ENCODE measurements at regions not wholly inside any gene's neighbourhood (a gene's known extent, or its start where the extent isn't known, plus 50 kb on each side); places are given as distances from the start of the nearest gene placed in this dataset.

DNA sequence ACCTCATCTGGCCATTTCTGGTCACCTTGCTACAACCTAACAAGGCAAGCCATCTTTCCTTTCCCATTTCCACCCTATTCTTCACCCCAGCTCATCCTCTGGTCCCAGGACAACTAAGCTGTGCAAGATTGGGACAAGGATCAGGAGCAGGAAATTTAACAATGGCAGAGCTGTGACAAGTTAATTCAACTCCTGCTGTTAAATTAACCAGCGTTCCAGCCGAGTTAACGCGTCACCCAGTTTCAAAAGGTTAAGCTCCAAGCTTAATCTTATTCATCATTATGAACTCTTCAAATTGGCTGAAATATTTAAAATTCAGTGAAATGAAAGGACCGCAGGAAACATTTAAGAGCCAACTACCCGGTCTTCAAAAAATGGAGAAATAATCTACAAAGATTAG is 231.9 kb downstream of the GRB14 start:
- H3K4me1 ChIP-seq (ENCODE audit: control insufficient read depth in 3 of 3, insufficient read depth in 2 of 3, low read depth in 1 of 3, low read length in 2 of 3): no peaks in the 10 kb centered on the region
- no peak overlapping the region for H3K27ac ChIP-seq (ENCODE audit: low read depth in 1 of 3, low read length in 2 of 3)
- no peaks in the 10 kb centered on the region for H3K9me3 ChIP-seq (ENCODE audit: control insufficient read depth in 2 of 2, insufficient read depth in 1 of 2, low read depth in 1 of 2, low read length in 1 of 2)
- no peak overlapping the region for H3K4me3 ChIP-seq (ENCODE audit: low read depth in 1 of 3, low read length in 3 of 3)
- H3K36me3 ChIP-seq (ENCODE audit: control insufficient read depth in 3 of 3, insufficient read depth in 2 of 3, low read depth in 1 of 3, low read length in 3 of 3): no peaks in the 10 kb centered on the region
- H3K27me3 ChIP-seq (ENCODE audit: control insufficient read depth in 3 of 3, insufficient read depth in 3 of 3, low read length in 3 of 3): no peaks in the 10 kb centered on the region
- 91 to 95% (median 94%) methylated on average over 6 of the region's 6 CpGs for whole genome bisulfite sequencing, 3 donors
- FAIRE-seq: no peak
- no peak for DNase-seq

DNA sequence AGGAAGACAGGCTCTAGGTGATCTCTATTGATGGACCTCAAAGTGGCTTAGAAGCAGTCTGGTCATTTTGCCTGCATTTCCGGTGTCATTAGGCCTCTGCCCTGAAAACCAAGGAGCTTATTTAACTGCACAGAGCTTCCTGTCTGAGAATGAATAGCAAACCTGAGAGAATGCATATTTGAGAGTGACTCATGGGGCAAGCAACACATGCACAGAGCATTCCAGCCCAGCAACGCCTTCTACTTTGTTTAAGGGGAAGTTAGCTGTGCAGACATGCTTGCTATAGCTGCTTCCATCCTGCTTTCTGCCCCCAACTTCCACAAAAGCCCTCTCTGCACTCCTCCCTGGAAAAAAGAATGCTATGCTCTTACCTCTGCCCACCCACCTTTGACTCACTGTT is 232.8 kb downstream of the GRB14 start:
- Histone ChIP-seq H3K36me3 (ENCODE audit: control insufficient read depth in 3 of 3, insufficient read depth in 2 of 3, low read depth in 1 of 3, low read length in 3 of 3) (no peaks in the 10 kb centered on the region), H3K27me3 (ENCODE audit: control insufficient read depth in 3 of 3, insufficient read depth in 3 of 3, low read length in 3 of 3) (no peaks in the 10 kb centered on the region), H3K27ac (ENCODE audit: low read depth in 1 of 3, low read length in 2 of 3) (no peak overlapping the region), H3K4me3 (ENCODE audit: low read depth in 1 of 3, low read length in 3 of 3) (no peak overlapping the region), H3K4me1 (ENCODE audit: control insufficient read depth in 3 of 3, insufficient read depth in 2 of 3, low read depth in 1 of 3, low read length in 2 of 3) (no peaks in the 10 kb centered on the region), H3K9me3 (ENCODE audit: control insufficient read depth in 2 of 2, insufficient read depth in 1 of 2, low read depth in 1 of 2, low read length in 1 of 2) (no peaks in the 10 kb centered on the region)
- WGBS, 3 donors: 36 to 50% (median 43%) methylated on average over 2 of the region's 2 CpGs
- DNase-seq (no peak), FAIRE-seq (no peak)

DNA sequence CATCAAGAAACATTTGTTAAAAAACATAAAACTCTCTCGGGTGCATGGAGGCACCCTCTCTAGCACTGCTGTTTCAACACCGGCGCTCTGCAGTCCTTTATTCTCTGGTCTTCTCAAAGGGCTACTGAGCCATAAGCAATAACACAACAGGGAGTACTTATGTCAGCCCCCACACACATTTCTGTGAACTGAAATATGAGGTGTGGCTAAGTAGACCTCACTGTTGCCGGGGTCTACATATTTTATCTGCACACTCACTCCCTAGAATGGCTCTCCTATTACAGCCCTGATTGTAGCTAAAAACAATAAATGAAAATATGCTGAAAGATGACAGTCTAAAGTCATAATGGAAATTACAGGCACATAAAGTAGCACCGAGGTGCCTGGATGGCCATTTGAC is 235.1 kb downstream of the GRB14 start:
- WGBS, 3 donors: 77 to 84% (median 80%) methylated on average over 5 of the region's 5 CpGs
- FAIRE-seq (no peak), DNase-seq (no peak)
- H3K27me3 ChIP-seq (ENCODE audit: control insufficient read depth in 3 of 3, insufficient read depth in 3 of 3, low read length in 3 of 3): no peaks in the 10 kb centered on the region
- H3K36me3 ChIP-seq (ENCODE audit: control insufficient read depth in 3 of 3, insufficient read depth in 2 of 3, low read depth in 1 of 3, low read length in 3 of 3): no peaks in the 10 kb centered on the region
- no peaks in the 10 kb centered on the region for H3K9me3 ChIP-seq (ENCODE audit: control insufficient read depth in 2 of 2, insufficient read depth in 1 of 2, low read depth in 1 of 2, low read length in 1 of 2)
- no peak overlapping the region for H3K4me3 ChIP-seq (ENCODE audit: low read depth in 1 of 3, low read length in 3 of 3)
- no peak overlapping the region for H3K27ac ChIP-seq (ENCODE audit: low read depth in 1 of 3, low read length in 2 of 3)
- no peaks in the 10 kb centered on the region for H3K4me1 ChIP-seq (ENCODE audit: control insufficient read depth in 3 of 3, insufficient read depth in 2 of 3, low read depth in 1 of 3, low read length in 2 of 3)

DNA sequence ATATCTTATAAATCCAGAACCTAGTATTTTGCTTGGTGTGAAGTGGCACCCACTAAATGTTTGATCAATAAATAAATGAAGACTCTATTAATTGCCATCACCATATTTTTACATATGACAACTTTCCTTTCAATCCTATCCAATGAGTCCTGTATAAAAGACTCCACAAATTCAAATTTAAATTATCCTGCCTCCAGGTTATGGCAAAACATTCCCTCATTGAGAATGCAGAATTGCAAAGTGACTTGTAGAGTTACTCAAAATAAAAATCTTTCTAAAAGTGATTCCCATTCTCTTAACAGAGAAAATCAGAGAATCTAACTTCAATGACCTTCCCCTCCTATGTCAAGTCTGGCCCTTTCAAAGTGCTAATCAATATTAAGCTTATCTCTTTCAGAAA is 236.8 kb downstream of the GRB14 start:
- Histone ChIP-seq H3K9me3 (ENCODE audit: control insufficient read depth in 2 of 2, insufficient read depth in 1 of 2, low read depth in 1 of 2, low read length in 1 of 2) (no peaks in the 10 kb centered on the region), H3K4me1 (ENCODE audit: control insufficient read depth in 3 of 3, insufficient read depth in 2 of 3, low read depth in 1 of 3, low read length in 2 of 3) (no peaks in the 10 kb centered on the region), H3K27ac (ENCODE audit: low read depth in 1 of 3, low read length in 2 of 3) (no peak overlapping the region), H3K4me3 (ENCODE audit: low read depth in 1 of 3, low read length in 3 of 3) (no peak overlapping the region), H3K27me3 (ENCODE audit: control insufficient read depth in 3 of 3, insufficient read depth in 3 of 3, low read length in 3 of 3) (no peaks in the 10 kb centered on the region), H3K36me3 (ENCODE audit: control insufficient read depth in 3 of 3, insufficient read depth in 2 of 3, low read depth in 1 of 3, low read length in 3 of 3) (no peaks in the 10 kb centered on the region)
- DNase-seq (no peak), FAIRE-seq (no peak)

DNA sequence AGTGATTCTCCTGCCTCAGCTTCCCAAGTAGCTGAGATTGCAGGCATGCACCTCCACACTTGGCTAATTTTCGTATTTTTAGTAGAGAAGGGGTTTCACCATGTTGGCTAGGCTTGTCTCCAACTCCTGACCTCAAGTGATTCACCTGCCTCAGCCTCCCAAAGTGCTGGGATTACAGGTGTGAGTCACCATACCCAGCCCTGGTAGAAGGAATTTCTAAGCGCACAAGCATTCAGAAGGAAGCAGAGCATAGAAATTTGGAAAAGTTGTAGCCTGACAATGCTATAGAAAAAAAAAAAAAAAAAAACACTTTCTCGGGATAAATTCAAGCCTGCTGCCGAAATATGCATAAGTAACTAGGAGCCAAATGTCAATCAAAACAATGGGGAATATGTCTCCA is 249.4 kb downstream of the GRB14 start:
- Histone ChIP-seq H3K9me3 (ENCODE audit: control insufficient read depth in 2 of 2, insufficient read depth in 1 of 2, low read depth in 1 of 2, low read length in 1 of 2) (peaks cover 0 to 8% of the 10 kb centered on the region in 2 donors), H3K4me1 (ENCODE audit: control insufficient read depth in 3 of 3, insufficient read depth in 2 of 3, low read depth in 1 of 3, low read length in 2 of 3) (no peaks in the 10 kb centered on the region), H3K4me3 (ENCODE audit: low read depth in 1 of 3, low read length in 3 of 3) (no peak overlapping the region), H3K36me3 (ENCODE audit: control insufficient read depth in 3 of 3, insufficient read depth in 2 of 3, low read depth in 1 of 3, low read length in 3 of 3) (no peaks in the 10 kb centered on the region), H3K27me3 (ENCODE audit: control insufficient read depth in 3 of 3, insufficient read depth in 3 of 3, low read length in 3 of 3) (no peaks in the 10 kb centered on the region), H3K27ac (ENCODE audit: low read depth in 1 of 3, low read length in 2 of 3) (no peak overlapping the region)
- FAIRE-seq (no peak), DNase-seq (no peak)
- WGBS, 3 donors: 68 to 85% (median 70%) methylated on average over 4 of the region's 4 CpGs

DNA sequence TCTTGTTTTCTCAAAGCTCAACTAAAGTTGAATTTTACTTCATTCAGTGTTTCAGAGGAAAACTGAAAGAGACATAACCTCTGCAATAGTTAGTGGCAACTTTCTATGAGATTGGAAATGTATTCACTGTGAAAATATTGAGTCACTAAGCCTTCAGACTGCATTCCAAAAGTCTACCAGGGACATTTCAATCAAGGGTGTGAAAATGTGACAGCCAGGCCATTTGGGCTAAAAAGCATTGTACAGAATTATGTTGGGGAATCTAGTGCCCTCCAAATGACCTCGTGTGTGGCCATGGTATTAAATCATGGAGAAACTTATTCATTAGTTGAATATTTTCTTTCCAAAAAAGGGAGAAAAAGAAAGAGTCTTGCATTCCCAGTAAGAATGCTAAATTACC is 251.9 kb downstream of the GRB14 start:
- H3K27me3 ChIP-seq (ENCODE audit: control insufficient read depth in 3 of 3, insufficient read depth in 3 of 3, low read length in 3 of 3): no peaks in the 10 kb centered on the region
- H3K27ac ChIP-seq (ENCODE audit: low read depth in 1 of 3, low read length in 2 of 3): no peak overlapping the region
- H3K4me3 ChIP-seq (ENCODE audit: low read depth in 1 of 3, low read length in 3 of 3): no peak overlapping the region
- WGBS, 3 donors: 42 to 54% (median 47%) methylated on average over 1 of the region's 1 CpG
- H3K36me3 ChIP-seq (ENCODE audit: control insufficient read depth in 3 of 3, insufficient read depth in 2 of 3, low read depth in 1 of 3, low read length in 3 of 3): no peaks in the 10 kb centered on the region
- FAIRE-seq (no peak), DNase-seq (no peak)
- H3K9me3 ChIP-seq (ENCODE audit: control insufficient read depth in 2 of 2, insufficient read depth in 1 of 2, low read depth in 1 of 2, low read length in 1 of 2): peaks cover 0 to 8% of the 10 kb centered on the region in 2 donors
- H3K4me1 ChIP-seq (ENCODE audit: control insufficient read depth in 3 of 3, insufficient read depth in 2 of 3, low read depth in 1 of 3, low read length in 2 of 3): no peaks in the 10 kb centered on the region

DNA sequence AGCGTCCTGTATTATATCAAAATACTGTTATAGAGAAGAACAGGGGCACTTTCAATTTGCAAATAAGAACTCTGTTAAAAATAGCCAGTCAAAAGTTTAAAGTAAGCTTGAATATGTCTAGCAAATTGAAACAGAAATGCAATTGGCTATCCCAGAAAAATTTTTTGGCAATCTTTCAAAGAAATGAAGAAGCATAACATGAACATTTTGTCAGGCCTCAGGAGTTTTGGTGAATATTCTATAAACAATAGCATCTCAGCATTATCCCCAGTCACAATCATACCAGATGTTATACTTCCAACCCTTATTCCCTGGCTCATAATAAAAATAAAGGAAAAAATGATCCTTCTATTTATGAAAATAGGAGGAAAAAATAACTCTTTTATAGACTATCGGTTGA is 252.4 kb downstream of the GRB14 start:
- H3K36me3 ChIP-seq (ENCODE audit: control insufficient read depth in 3 of 3, insufficient read depth in 2 of 3, low read depth in 1 of 3, low read length in 3 of 3): no peaks in the 10 kb centered on the region
- H3K9me3 ChIP-seq (ENCODE audit: control insufficient read depth in 2 of 2, insufficient read depth in 1 of 2, low read depth in 1 of 2, low read length in 1 of 2): peaks cover 0 to 8% of the 10 kb centered on the region in 2 donors
- no peaks in the 10 kb centered on the region for H3K4me1 ChIP-seq (ENCODE audit: control insufficient read depth in 3 of 3, insufficient read depth in 2 of 3, low read depth in 1 of 3, low read length in 2 of 3)
- no peak for FAIRE-seq
- H3K27ac ChIP-seq (ENCODE audit: low read depth in 1 of 3, low read length in 2 of 3): no peak overlapping the region
- 62 to 87% (median 75%) methylated on average over 2 of the region's 2 CpGs for WGBS, 3 donors
- H3K27me3 ChIP-seq (ENCODE audit: control insufficient read depth in 3 of 3, insufficient read depth in 3 of 3, low read length in 3 of 3): no peaks in the 10 kb centered on the region
- DNase-seq: no peak
- H3K4me3 ChIP-seq (ENCODE audit: low read depth in 1 of 3, low read length in 3 of 3): no peak overlapping the region

DNA sequence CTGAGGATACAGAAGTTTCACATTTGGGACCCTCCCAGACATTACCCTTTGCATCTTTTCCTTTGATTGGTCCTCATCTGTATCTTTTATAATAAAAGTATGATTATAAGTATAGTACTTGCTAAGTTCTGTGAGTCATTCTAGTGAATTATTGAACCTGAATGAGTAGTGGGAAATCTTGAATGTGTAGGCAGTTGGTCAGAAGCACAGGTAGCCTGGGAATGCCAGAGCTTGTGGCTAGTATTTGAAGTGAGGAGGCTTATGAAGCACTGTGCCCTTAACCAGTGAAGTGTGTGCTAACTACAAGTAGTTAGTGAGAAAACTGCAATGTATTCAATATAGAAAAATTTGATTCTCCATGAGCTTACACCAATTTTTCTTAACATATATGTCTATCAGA is 257.6 kb downstream of the GRB14 start:
- H3K27me3 ChIP-seq (ENCODE audit: control insufficient read depth in 3 of 3, insufficient read depth in 3 of 3, low read length in 3 of 3): no peaks in the 10 kb centered on the region
- no peak overlapping the region for H3K27ac ChIP-seq (ENCODE audit: low read depth in 1 of 3, low read length in 2 of 3)
- H3K4me1 ChIP-seq (ENCODE audit: control insufficient read depth in 3 of 3, insufficient read depth in 2 of 3, low read depth in 1 of 3, low read length in 2 of 3): no peaks in the 10 kb centered on the region
- no peaks in the 10 kb centered on the region for H3K9me3 ChIP-seq (ENCODE audit: control insufficient read depth in 2 of 2, insufficient read depth in 1 of 2, low read depth in 1 of 2, low read length in 1 of 2)
- FAIRE-seq (no peak), DNase-seq (no peak)
- H3K36me3 ChIP-seq (ENCODE audit: control insufficient read depth in 3 of 3, insufficient read depth in 2 of 3, low read depth in 1 of 3, low read length in 3 of 3): no peaks in the 10 kb centered on the region
- no peak overlapping the region for H3K4me3 ChIP-seq (ENCODE audit: low read depth in 1 of 3, low read length in 3 of 3)

DNA sequence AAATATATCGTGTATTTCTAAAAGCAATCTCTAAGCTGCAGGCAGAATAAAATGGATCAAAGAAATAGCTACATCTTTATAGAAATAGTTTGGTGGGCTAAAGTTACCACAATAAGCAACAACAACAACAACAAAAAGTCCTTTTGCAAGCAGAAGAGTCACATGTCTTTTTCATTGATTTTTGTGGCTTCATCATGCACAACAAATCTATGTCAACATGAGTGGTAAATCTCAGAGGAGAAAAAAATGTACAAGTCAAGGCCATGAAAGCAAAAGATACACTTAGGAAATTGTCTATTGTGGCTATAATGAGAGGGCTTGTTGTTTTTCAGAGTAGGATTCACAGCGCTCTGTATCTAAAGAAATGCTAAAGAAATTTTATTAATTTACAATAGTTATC is 269.7 kb downstream of the GRB14 start:
- Histone ChIP-seq H3K4me3 (ENCODE audit: low read depth in 1 of 3, low read length in 3 of 3) (no peak overlapping the region), H3K36me3 (ENCODE audit: control insufficient read depth in 3 of 3, insufficient read depth in 2 of 3, low read depth in 1 of 3, low read length in 3 of 3) (no peaks in the 10 kb centered on the region), H3K4me1 (ENCODE audit: control insufficient read depth in 3 of 3, insufficient read depth in 2 of 3, low read depth in 1 of 3, low read length in 2 of 3) (no peaks in the 10 kb centered on the region), H3K27ac (ENCODE audit: low read depth in 1 of 3, low read length in 2 of 3) (no peak overlapping the region), H3K9me3 (ENCODE audit: control insufficient read depth in 2 of 2, insufficient read depth in 1 of 2, low read depth in 1 of 2, low read length in 1 of 2) (no peaks in the 10 kb centered on the region), H3K27me3 (ENCODE audit: control insufficient read depth in 3 of 3, insufficient read depth in 3 of 3, low read length in 3 of 3) (no peaks in the 10 kb centered on the region)
- DNase-seq (no peak), FAIRE-seq (no peak)
- 81 to 90% (median 89%) methylated on average over 2 of the region's 2 CpGs for WGBS, 3 donors
